HG03025 (cell line): ENCODE measurements at regions not wholly inside any gene's neighbourhood (a gene's known extent, or its start where the extent isn't known, plus 50 kb on each side); places are given as distances from the start of the nearest gene placed in this dataset.

Experiments
- ATAC-seq: cut with Tn5 transposase; IDR thresholded peaks from one replicate; pipeline ENCODE4 v1.9.1; 2021; ENCODE audit warnings: mild to moderate bottlenecking, moderate library complexity; ENCODE audit not compliant: unreplicated experiment, low FRiP score

DNA sequence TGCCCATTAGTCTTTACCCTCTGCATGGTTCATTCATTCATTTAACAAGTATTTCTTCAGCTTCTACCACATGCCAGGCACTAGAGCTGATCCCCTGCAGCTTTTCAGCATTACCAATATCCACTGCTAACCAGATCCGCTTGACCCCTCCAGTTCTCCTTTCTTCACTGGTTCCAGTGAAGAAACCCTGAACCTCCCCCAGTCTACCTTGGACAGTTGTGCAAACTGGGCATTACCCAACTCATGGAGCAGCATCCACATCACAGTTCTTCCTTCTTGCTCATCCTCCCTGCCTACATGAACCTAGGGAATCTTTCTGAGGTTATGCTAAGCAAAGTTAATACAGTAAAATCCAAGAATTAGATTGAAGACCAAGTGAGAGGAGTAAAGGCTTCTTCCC lies 78.7 kb upstream of the SERP2 start:
- no peak for ATAC-seq

DNA sequence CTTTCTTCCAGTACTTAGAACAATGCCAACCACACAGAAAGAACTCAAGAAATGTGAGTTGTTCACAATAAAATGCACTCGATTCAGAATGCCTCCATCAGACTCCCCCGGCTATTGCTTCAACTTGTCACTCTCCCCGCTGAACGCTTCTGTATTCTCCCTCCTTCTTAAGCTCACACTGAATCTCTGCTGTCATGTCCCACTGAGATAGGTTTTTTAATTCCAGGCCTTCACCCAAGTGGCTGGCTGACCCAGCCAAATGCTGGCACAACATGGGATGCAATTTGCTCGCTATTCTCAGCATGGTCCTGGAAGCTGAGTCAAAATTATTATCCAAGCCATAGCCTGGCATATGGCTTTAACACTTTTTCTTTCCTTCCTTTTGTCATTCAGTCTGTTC lies 76.8 kb upstream of the SERP2 start:
- ATAC-seq, result no peak

DNA sequence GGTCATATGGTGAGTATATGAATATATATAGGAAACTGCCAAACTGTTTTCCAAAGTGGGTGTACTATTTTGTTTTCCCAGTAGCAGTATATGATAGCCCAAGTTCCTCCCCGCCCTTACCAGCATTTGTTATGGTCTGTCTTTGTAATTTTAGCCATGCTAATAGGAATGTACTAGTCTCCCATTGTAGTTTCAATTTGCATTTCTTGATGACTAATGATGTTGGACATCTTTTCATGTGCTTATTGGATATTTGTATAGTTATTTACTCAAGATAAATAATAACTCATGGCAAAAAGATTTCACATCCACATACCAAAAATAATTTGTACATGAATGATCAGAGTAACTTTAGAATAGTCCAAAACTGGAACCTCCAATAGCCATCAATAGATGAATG lies 75.3 kb upstream of the SERP2 start:
- no peak for ATAC-seq

DNA sequence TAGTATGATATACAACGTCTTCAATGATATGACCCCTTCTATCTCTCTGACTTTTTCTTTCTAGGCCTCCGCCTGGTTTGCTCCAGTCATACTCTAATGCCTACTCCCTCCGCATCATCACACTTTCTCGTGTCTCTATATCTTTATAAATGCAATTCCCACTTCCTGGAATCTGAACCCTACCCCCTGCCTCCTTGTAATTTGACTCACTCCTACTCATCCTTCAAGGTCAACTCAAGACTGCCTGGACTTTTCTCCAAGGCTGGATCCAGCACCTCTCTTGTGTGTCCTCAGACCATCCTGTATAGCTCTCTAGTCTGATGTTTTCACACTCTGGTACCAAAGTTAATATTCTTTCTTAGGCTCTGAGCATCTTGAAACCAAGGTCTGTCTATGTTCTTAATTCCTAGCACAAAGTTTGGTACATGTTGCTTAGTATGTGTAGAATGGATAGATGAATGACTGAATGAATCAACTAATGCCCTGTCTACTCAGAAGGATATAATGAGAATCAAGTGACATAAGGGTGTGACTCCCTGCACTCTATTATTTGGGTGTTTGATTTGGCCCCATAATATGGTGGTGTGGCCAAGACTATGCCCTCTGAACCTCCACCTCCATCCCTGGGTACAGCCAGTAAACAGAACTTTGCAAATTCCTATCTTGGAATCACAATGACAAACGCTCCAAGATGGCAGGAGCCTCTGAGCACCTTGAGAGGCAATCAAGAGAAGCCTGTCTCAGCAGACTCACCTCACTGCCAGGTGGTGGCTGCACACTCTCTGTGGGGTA lies 74.3 kb upstream of the SERP2 start:
- ATAC-seq, result no peak

DNA sequence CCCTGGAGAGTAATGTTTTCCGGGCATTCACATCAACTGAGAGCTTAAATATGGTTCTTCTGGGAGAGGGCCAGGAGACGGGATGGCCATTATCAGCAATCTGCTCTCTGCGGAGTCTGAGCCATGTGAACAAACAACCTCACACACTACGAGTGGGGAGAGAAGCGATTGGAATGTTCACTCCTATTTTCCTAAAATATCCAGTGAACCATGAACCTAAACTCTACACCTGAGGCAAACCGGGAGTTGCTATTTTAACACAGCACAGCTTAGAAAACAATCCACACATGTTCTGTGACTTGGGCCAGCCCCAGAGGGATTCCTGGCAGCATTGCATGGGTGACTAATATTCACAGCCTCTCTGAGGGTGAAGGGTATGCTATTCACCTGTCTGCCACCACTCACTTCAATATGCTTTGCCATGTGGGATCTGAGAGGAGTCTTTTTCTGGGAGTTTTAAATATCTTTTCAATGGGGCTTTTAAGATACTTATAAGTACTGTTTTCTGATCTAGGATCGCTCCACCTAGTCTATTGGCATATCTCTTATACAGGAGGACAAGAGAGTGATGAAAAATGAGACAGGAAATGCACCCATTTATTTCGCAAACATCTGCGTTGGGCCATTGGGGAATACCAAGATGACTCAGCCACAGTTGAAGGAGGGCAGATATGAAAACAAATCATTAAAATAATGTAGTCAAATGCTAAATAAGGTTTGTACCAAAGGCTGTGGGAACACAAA lies 72.6 kb upstream of the SERP2 start:
- no peak for ATAC-seq

DNA sequence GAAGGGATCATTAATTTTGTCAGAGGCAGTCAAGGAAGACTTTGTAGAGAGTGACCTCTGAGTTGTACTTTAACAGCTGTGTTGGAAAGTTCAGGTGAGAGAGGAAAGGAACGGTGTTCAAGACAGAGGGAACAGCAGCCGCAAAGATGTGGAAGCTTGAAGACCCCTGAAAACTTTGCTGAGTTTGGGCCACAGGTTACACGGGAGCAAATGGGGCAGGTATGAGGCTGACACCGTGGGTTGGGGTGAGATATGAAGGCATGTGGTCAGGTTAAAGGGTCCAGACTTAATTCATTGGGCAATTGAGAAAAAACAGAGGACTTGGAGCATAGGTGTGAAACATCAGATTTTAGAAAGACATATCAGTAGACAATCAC lies 72.0 kb upstream of the SERP2 start:
- ATAC-seq, result no peak

DNA sequence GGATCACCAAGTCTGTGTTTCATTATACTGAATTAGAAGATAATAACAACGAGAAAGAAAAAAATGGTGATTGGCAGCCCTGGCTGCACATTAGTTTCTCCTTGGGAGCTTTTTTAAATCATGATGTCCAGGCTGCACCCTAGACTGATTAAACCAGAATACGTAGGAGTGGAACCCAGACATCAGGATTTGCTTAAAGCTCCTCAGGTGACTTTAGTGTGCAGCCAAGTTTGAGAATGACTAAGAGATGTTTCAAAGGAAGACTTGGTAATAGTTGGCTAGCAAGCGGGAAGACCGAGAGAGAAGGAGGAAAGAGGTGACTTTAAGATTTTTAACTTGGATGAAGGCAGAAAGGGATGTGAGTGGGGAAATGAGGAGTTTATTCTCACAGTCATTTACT lies 71.4 kb upstream of the SERP2 start:
- ATAC-seq, result no peak

DNA sequence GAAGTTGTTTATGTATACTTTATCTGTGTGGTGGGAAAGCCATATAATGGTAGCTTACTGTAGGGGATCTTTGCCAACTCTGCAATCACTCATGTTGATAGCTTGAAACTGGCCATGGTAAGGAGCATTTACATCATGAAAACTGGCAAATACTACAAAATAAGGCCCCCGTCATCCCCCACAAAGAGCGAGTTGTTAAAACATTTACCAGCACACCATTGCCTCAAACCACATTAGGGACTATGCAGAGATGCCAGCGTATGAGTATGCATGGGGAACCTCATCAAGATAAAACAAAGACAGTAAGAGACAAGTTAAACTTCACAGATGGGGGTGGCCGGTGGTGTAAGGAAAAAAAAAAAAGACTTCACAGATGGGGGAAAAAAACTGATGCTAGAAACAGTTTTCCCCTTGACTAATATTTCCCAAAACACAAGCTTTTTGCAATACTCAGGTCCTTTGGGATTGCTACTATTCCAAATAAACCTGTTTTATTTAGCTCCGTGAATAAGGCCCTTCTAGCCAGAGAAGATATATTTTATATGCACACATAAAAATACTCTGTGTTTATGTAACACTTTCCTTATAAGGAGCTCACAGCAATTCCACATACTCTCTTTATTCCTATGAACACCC lies 70.6 kb upstream of the SERP2 start:
- no peak for ATAC-seq

DNA sequence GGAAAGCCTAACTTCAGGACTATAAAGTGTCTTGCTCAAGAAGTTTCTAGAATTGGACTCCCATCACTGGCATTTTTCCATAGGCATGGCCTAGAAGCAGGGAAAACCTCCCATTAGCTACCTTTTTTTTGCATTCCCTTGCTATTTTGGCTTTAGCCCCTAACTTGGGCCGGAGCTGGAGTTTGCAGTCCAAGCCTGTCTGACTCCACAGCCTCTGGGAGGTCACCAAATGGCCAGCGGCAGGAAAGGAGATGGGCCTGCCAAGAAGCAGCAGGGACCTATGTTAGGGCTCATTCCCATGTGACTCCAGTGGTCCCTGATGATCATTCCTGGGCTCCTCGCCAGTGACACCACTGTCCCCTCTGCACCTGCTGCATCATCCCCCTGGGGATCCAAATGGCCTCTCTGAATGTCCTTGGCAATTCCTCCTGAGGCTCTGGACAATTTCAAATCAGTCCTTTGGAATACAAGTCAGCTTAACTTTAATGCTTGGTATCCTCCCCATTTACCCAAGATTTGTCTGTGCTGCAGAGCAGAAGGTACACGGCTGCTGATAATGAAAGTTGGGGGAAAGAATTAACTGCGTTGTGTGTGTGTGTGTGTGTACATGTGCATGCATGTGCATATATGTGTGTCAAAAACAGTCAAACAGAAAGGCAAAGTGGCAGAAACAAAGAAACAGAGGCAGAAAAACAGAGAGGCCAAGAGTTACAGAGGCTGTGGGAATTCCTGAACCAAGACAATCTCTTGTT lies 69.8 kb upstream of the SERP2 start:
- ATAC-seq, result no peak

DNA sequence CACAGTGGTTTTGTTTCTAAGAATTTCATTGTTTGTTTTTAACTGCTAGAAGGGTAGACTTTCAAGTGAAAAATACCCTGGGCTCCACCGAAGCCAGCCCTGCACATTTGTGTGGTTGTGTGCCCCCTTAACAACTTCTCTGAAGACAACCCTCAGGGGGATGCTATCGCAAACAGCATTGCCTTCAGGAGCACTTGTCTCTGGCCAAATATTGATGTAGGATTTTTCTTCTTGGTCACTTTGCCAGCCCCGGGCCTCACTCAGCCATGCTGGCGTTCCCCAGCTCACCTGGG lies 69.2 kb upstream of the SERP2 start:
- no peak for ATAC-seq

DNA sequence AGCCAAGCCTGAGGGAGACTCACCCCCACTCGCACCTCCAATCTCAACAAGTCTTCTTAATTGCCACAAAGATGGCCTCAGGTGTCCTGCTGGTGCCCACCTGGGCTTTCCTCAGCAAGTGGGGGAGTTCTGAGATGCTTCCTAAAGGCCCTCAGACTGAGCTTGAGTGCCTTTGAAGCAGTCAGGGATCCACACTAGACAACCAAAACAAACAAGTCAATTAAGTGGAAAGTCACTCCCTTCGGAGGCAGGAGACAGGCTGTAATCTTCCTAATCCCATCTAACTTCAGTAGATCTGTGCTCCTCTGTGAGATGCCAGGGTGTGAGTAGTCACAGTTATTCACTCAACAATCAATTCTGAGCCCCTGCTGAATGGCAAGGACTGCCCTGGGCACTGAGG lies 68.3 kb upstream of the SERP2 start:
- no peak for ATAC-seq

DNA sequence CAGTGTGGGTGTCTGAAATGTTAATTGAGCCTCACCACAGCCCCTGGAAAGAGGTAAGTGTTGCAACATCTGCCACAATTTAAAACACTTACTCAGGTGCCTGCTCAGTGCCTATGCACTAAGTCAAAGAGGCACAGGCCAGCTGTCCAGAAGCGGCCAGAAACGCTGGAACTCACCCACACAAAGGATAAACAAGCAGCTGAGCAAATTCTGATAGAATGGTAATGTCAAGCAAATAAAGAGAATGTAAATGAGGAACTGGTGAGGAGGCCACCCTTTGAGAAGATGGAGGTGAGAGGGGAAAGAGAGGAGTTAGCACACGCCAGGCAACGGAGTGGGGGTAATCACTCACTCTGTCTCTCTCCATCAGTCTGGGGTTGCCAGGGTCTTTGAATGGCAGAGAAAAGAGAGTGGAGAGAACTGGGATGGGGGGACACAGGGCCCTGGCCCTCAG lies 67.7 kb upstream of the SERP2 start:
- ATAC-seq, result no peak

DNA sequence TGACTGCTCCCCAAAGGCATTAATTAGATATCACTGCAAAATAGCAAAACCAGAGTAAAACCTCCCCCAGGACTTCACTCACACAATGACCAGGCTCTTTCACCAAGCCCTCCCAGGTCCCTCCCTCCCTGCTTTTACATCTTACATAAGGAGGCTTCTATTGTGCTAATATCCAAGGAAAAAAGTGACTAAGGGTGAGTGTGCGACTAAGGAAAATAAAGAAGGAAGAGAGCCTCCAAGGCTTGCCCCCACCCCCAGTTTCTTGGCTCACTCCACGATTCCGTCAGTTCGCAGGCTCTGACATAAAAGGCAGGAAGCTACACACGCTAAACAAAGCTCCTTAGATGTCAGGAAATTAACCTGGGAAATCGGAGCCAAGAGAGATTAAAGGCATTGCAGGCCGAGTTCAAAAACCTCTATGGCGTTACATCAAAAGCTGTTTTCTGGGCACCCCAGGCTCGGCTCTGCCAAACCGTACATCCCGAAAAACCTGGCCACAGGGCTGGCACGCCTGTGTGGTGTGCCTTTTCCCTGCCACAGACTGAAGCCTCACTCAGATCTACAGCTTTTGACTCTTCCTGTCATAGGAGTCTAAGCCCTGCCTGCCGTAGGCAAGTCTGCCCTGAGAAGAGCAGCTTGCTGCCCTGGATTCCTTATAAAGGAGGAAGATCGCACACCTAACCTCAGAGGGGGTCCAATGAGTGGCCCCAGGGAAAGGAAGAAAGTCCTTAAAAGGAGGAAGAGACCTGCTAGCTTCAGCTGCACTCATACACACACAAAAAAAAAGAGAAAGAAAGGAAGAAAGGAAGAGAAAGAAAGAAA lies 67.0 kb upstream of the SERP2 start:
- no peak for ATAC-seq

DNA sequence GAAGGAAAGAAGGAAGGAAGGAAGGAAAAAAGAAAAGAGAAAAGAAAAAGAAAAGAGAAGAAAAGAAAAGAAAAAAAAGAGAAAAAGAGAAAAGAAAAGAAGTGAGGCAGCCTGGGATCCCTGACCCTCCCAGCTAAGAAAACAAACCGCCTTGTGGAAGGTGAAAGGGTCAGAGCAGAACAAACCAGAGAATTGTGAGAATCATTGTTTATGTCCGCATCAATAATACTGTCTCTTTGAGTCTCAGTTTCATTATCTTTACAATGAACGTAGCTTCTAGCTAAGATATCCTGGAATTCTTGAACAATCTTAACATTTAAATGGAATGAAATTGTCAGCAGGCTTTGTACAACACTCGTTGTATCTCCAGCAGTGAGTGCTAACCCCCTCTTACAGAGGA lies 66.4 kb upstream of the SERP2 start:
- ATAC-seq, result no peak

DNA sequence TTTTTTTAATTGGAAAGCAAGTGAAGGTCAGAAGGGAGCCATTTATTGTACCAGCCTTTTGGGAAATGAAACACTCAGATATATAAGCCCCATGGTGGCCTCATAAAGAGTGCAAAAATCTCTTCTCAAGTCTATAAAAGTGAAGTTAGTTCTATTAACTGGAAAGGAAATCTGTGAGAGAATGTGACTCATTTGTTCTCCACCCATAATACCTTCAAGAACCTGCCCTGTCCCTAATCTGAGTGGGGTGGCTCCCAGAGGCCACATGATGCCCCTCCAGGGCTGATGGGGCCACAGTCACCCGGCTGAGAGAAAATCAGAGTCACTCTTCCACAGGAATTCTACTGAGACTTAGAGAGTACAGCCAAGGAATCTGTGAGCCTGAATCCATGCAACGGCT lies 65.8 kb upstream of the SERP2 start:
- no peak for ATAC-seq

DNA sequence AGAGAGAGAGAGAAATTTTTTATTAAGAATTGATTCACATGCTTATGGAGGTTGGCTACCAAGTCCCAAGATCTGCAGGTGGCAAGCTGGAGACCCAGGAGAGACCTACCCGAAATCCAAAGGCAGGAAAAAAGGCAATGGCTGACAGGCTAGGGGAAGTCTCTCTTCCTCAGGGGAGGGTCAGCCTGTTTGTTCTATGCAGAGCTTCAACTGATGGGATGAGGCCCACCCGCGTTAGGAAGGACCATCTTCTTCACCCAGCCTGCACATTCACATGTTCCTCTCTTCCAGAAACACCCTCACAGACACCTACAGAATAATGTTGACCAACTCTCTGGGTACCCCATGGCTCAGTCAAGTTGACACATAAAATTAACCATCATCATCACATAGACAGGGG lies 65.3 kb upstream of the SERP2 start:
- no peak for ATAC-seq

DNA sequence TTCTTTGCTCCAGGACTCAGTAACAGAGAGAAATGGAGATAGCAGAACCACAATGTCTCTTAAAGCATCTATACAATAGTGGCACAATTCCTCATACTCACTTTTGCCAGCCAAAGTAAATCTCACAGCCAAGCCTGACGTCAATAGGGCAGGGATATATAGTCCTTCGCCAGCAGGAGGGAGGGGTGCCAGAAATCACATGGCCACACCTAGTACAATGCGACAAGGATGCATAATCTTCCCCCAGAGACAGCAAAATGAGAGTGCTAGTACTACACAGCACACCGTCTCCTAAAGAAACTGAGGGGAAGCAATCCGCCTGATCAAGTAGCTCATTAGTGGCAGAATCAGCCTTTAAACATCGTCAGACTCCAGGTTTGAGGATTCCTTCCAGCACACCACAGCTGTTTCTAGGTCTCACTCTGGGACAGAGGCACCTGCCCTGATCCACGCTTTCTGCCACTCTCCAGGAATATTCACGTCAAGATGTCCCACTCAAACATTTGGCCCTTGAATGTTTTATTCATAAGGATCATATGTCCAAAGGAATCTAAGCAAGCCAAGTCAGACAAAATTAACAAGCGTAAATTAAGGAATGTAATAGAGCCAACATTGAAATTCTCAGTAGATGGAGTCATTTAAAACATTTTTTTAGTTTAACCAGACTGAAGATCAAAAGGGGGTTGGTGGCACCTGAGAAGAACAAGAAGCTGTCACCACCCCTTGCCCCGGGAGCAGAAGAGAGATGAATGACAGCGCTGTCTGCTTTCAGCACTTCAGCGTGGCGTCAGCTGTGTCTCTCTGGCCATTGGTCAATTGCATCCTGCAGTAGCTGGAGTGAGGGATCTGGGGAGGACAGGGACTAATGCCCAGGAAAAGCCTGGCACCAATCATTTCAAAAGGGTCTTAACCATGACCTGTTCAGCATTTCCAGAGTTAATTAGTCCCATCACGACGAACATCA lies 63.5 kb upstream of the SERP2 start:
- ATAC-seq, result no peak

DNA sequence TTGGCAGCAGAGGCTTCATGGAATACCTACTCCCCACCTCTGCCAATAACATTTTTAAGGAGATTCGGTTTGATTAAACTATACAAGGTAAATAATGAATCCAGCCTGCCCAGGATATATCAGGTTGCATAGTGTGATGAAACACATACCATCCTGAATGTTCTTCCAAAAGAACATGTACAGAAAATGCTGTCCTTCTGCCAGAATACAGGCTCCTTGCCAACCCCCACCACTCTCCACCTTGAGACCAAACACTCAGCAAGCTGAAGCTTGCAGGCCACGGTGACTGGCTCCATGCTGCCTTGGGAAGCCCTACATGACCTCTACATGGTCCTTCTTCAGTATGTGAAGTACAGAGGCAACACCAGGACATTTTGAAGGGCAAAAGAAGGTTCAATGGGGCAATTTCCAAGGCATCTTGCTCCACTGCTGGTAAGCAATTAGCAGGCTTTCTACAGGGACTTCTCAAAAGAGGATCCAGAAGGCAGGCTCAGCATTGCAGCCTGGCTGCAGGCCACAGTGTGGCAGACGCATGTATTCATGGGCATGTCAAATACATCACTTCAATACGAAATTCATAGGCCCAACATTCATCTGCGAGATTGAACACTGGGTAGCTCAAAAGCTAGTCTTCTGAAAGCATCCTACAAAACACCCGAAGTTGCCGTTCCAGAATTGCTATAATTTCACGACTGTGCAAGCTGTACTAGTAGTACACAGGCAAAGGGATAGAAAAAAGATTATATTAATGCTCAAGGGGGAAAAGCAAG lies 62.4 kb upstream of the SERP2 start:
- ATAC-seq, result no peak

DNA sequence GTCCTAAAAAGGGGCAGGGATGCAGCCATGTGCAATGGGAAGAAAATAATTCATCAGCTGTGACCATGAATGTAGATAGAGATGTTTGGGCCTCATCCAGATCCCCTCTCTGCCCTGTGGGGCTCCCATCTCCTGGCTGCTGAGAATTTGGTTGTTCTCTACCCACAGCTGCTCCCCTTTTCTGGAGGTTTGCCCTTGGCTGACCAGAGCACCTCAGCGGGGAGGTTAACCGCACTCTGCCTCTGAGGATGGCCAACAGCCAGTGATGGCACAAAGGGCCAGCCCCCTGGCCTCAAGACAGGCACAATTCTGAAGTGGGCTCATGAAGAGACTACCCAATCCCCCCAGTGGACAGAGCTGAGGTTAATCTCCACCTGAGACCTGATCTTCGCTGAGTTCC lies 61.5 kb upstream of the SERP2 start:
- no peak for ATAC-seq
